Mucosa of stomach (tissue), 1 donor: ENCODE measurements at regions not wholly inside any gene's neighbourhood (a gene's known extent, or its start where the extent isn't known, plus 50 kb on each side); places are given as distances from the start of the nearest gene placed in this dataset.
"Not testable (repeated sequence)": the region's sequence is repeated elsewhere in the genome, so short reads cannot be mapped to it uniquely, and the experiment has no call there.

Experiments
- H3K27me3 ChIP-seq: one replicate; pipeline ENCODE4 v1.7.0; 2013; ENCODE audit warnings: mild to moderate bottlenecking, low read length; ENCODE audit not compliant: control insufficient read depth, insufficient read depth
- H3K36me3 ChIP-seq: one replicate; pipeline ENCODE4 v1.7.0; 2013; ENCODE audit warnings: low read length; ENCODE audit not compliant: control insufficient read depth, insufficient read depth
- H3K4me1 ChIP-seq: one replicate; pipeline ENCODE4 v1.7.0; 2013; ENCODE audit warnings: mild to moderate bottlenecking, low read length; ENCODE audit not compliant: control insufficient read depth, insufficient read depth
- H3K4me3 ChIP-seq: one replicate; pipeline ENCODE4 v1.7.0; 2013; ENCODE audit warnings: low read length
- H3K9ac ChIP-seq: one replicate; pipeline ENCODE4 v1.7.0; 2013; ENCODE audit warnings: mild to moderate bottlenecking, low read length, moderate library complexity
- H3K9me3 ChIP-seq: one replicate; pipeline ENCODE4 v1.7.0; 2013; ENCODE audit warnings: mild to moderate bottlenecking, low read length, moderate library complexity; ENCODE audit not compliant: control insufficient read depth
- donor health status: Pancreatic carcinoma.

GRCh38 chrX:5390376-5390775 is 838.3 kb downstream of the NLGN4X start:
- Histone ChIP-seq H3K4me3 (no peak overlapping the region), H3K36me3 (no peaks in the 10 kb centered on the region), H3K27me3 (no peaks in the 10 kb centered on the region), H3K9ac (no peak overlapping the region), H3K4me1 (no peaks in the 10 kb centered on the region), H3K9me3 (no peaks in the 10 kb centered on the region)

DNA sequence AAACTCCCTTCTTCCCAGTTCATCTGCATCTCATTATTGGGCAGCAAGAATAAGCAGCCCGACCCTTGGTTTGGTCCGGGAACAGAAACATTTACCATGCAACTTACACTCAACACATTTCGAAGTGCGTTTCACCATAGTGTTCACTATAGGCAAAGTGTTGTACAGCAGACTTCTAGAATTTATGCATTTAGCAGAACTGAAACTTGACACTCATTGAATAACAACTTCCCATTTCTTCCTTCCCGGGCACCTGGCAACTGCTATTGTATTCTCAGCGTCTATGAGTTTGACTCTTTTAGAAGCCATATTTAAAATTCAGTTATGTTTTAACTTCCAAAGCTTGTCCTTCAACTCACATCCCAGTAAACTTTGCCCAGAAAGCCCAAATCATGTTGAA is 840.6 kb downstream of the NLGN4X start:
- Histone ChIP-seq H3K9me3 (no peaks in the 10 kb centered on the region), H3K27me3 (no peaks in the 10 kb centered on the region), H3K36me3 (no peaks in the 10 kb centered on the region), H3K4me3 (no peak overlapping the region), H3K4me1 (no peaks in the 10 kb centered on the region), H3K9ac (no peak overlapping the region)

DNA sequence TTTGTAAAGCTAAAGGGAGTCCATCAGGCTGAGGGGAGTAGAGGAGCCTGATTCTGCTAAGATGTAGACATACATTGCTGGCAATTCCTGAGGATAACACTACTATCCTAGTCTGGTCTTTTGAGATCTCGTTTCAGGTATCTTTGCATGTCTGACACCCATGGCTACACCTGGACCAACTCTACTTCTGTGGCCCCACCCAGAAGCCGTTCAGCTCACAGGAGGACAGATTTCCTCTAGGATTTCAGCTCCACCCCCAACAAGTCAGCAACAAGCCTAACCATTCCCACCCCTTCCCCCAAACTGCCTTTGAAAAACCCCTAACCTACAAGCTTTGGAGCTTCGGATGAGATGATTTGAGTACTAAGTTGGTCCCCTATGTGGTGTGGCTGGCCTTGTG is 848.2 kb downstream of the NLGN4X start:
- H3K4me3 ChIP-seq = no peak overlapping the region
- H3K9me3 ChIP-seq = no peaks in the 10 kb centered on the region
- no peaks in the 10 kb centered on the region for H3K4me1 ChIP-seq
- H3K9ac ChIP-seq = no peak overlapping the region
- no peaks in the 10 kb centered on the region for H3K36me3 ChIP-seq
- no peaks in the 10 kb centered on the region for H3K27me3 ChIP-seq

DNA sequence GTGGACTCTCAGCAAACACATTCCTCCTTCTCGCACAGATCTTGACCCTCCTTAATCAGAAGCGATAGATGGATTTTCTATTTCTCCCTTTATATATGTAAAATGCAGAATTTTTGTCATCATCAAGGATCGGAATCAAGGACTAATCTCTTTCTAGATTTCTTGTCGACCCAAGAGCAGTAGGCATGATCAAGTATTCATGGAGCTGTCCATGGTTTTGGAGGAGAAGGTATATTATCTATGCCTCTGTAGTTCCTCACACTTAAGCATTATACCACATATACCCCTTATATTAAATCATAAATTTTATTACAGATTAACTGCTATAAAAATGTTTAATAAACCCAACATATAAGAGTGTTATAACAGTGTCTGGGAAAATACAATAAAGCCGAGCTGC is 886.8 kb downstream of the NLGN4X start:
- H3K4me1 ChIP-seq = no peaks in the 10 kb centered on the region
- no peaks in the 10 kb centered on the region for H3K27me3 ChIP-seq
- no peak overlapping the region for H3K4me3 ChIP-seq
- H3K9ac ChIP-seq = no peak overlapping the region
- H3K36me3 ChIP-seq = no peaks in the 10 kb centered on the region
- H3K9me3 ChIP-seq = no peaks in the 10 kb centered on the region

DNA sequence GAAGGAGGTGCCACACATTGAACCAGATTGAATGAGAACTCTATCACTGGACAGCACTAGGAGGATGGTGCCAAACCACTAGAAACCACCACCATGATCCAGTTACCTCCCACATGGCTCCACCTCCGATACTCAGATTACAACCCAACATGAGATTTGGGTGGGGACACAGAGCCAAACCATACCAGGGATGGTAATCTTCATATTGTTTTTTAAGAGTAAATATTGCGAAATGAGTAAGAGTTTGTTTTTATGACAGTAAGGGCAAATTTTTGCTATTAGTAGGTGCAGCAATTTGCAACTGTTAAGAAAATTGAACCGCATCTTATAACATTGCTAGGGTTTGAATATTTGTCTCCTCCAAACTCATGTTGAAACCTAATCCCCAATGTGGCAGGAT is 891.5 kb downstream of the NLGN4X start:
- no peaks in the 10 kb centered on the region for H3K36me3 ChIP-seq
- H3K9me3 ChIP-seq = no peaks in the 10 kb centered on the region
- H3K9ac ChIP-seq = no peak overlapping the region
- no peak overlapping the region for H3K4me3 ChIP-seq
- H3K27me3 ChIP-seq = no peaks in the 10 kb centered on the region
- H3K4me1 ChIP-seq = no peaks in the 10 kb centered on the region

- H3K9me3 ChIP-seq = no peaks in the 10 kb centered on the region
- H3K27me3 ChIP-seq = no peaks in the 10 kb centered on the region
- no peak overlapping the region for H3K9ac ChIP-seq
- no peaks in the 10 kb centered on the region for H3K4me1 ChIP-seq
- no peak overlapping the region for H3K4me3 ChIP-seq
- H3K36me3 ChIP-seq = no peaks in the 10 kb centered on the region
These were observed 904.1 kb downstream of the NLGN4X start for GRCh38 chrX:5324546-5324945.

DNA sequence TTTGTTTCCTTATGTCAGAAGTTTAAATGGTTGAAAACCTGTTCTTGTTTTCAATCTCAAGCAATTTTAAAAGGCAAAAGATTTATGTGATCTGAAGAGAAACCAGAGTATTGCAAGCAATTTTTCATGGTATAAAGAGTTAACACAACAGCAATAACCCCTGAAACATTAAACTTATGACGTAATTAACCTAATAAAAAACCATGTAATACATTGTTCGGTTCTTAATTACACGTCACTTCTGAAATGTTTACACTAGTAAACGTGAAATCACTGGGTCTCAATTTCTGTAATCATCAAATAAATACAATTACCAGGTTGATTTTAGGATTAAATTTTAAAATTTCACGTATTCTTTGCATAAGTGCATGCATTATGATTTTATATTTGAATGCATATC is 914.5 kb downstream of the NLGN4X start:
- Histone ChIP-seq H3K9me3 (no peaks in the 10 kb centered on the region), H3K4me1 (no peaks in the 10 kb centered on the region), H3K4me3 (no peak overlapping the region), H3K9ac (no peak overlapping the region), H3K27me3 (no peaks in the 10 kb centered on the region), H3K36me3 (no peaks in the 10 kb centered on the region)

GRCh38 chrX:5307416-5307815 is 921.3 kb downstream of the NLGN4X start:
- Histone ChIP-seq H3K27me3 (no peaks in the 10 kb centered on the region), H3K4me1 (no peaks in the 10 kb centered on the region), H3K9me3 (no peaks in the 10 kb centered on the region), H3K4me3 (no peak overlapping the region), H3K36me3 (no peaks in the 10 kb centered on the region), H3K9ac (no peak overlapping the region)

DNA sequence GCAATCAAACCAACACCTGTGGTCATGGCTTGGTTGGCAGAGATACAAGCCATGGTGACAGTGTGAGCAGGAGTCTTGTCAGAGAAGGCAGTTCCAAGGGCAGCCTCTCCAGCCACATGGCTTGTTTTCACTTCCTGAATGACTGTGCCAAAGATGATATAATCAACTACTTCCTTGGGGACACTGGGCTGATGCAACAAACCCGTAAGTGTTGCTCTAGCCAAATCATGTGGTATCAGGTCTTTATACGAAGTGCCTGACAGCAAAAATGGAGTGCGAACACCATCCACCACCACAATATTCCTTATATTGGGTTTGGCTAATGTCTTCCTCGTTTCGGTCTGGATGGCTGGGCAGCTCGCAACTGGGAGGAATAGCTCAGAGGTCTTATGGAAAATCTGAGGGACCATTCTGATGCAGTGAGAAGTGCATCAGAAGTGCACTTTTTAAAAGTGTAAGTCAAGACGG is 922.0 kb downstream of the NLGN4X start:
- Histone ChIP-seq H3K36me3 (no peaks in the 10 kb centered on the region), H3K9ac (no peak overlapping the region), H3K4me3 (no peak overlapping the region), H3K4me1 (no peaks in the 10 kb centered on the region), H3K27me3 (no peaks in the 10 kb centered on the region), H3K9me3 (no peaks in the 10 kb centered on the region)

GRCh38 chrX:5305452-5305851 is 923.2 kb downstream of the NLGN4X start:
- Histone ChIP-seq H3K27me3 (no peaks in the 10 kb centered on the region), H3K4me3 (no peak overlapping the region), H3K4me1 (no peaks in the 10 kb centered on the region), H3K9me3 (no peaks in the 10 kb centered on the region), H3K9ac (no peak overlapping the region), H3K36me3 (no peaks in the 10 kb centered on the region)

DNA sequence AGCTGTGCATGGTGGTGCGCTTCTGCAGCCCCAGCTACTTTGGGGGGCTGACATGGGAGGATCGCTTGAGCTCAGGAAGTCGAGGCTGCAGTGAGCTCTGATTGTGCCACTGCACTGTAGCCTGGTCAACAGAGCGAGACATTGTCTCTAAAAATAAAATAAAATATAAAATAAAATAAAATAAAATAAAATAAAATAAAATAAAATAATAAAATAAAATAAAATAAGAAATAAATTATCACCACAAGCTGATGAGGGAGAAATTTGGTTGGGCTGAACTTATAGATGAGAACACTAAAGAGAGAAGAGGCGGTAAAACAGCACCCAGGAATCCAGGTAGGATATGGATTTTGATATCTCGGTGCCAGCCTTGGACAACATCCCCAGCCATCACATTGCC is 933.7 kb downstream of the NLGN4X start:
- Histone ChIP-seq H3K9me3 (no peaks in the 10 kb centered on the region), H3K27me3 (no peaks in the 10 kb centered on the region), H3K4me3 (no peak overlapping the region), H3K9ac (no peak overlapping the region), H3K4me1 (no peaks in the 10 kb centered on the region), H3K36me3 (no peaks in the 10 kb centered on the region)

DNA sequence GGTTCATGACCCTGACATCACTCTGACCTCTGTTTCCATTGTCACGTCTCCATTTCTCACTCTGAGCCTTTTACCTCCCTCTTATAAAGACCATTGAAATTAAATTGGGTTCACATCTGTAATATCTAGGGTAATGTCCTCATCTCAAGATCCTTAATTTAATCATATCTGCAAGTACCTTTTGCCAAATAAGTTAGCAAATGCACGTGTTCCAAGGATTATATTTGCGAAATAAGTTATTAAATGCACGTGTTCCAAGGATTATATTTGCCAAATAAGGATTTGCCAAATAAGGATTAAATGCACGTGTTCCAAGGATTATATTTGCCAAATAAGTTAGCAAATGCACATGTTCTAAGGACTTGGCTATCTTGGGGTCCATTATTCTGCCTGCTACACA is 938.0 kb downstream of the NLGN4X start:
- Histone ChIP-seq H3K9me3 (no peaks in the 10 kb centered on the region), H3K4me1 (no peaks in the 10 kb centered on the region), H3K4me3 (no peak overlapping the region), H3K27me3 (no peaks in the 10 kb centered on the region), H3K36me3 (no peaks in the 10 kb centered on the region), H3K9ac (no peak overlapping the region)

DNA sequence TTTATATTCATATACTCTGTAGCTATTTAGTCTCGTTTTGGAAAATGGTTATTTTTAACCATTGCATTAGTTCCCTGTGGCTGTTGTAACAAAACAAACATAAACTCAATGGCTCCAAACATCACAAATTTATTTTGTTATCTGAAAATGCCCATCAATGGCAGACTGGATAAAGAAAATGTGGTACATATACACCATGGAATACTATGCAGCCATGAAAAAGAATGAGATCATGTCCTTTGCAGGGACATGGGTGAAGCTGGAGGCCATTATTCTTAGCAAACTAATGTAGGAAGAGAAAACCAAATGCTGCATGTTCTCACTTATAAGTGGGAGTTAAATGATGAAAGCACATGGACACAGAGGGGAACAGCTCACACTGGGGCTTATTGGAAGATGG is 938.7 kb downstream of the NLGN4X start:
- H3K27me3 ChIP-seq, H3K9ac ChIP-seq, H3K4me3 ChIP-seq, H3K4me1 ChIP-seq, H3K9me3 ChIP-seq, H3K36me3 ChIP-seq: not testable (repeated sequence)
